Bone marrow (tissue), 2 donors: ENCODE measurements at regions not wholly inside any gene's neighbourhood (a gene's known extent, or its start where the extent isn't known, plus 50 kb on each side); places are given as distances from the start of the nearest gene placed in this dataset.
A peak's percentile ranks its signal among the peaks of the same experiment; 100 is the strongest.
"Not testable (repeated sequence)": the region's sequence is repeated elsewhere in the genome, so short reads cannot be mapped to it uniquely, and the experiment has no call there.

Experiments used
- DNase-seq, 2 donors: peaks; one replicate each; lab custom pipeline; 2025; lab: John Stamatoyannopoulos, UW

DNA sequence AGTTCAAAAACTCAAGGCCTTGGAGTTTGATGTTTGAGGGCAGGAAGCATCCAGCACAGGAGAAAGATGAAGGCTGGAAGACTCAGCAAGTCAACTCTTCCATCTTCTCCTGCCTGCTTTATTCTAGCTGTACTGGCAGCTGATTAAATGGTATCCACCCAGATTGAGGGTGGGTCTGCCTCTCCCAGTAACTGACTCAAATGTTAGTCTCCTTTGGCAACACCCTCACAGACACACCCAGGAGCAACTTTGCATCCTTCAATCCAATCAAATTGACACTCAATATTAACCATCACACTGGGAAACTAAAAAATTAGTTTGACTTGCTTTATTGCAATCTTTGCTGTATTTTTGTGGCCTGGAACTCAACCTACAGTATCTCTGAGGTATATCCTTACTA, 230.5 kb upstream of the TARS1 start:
- not testable (repeated sequence) for DNase-seq

GRCh38 chr5:33210978-33211377, 229.8 kb upstream of the TARS1 start:
- DNase-seq, result no peak

DNA sequence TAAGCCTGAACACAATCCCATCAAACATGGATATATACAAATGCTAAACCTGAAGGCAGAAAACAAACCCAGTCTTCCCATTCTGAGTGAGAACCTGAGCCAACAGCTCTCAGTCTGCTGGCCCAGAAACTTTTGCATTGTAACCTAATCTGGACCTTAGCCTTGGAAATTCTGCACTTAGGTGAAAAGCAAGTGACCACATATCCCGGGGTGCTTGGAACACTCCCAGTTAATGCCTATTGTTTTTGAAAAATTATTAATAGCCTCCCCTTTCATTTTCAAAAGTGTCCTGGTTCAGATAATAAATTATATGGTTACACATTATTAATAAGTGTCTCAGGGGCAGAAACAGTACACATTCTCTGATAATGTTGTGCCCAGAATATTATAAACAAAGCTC, 228.3 kb upstream of the TARS1 start:
- no peak for DNase-seq

GRCh38 chr5:33212900-33213299, 227.9 kb upstream of the TARS1 start:
- DNase-seq, result no peak

DNA sequence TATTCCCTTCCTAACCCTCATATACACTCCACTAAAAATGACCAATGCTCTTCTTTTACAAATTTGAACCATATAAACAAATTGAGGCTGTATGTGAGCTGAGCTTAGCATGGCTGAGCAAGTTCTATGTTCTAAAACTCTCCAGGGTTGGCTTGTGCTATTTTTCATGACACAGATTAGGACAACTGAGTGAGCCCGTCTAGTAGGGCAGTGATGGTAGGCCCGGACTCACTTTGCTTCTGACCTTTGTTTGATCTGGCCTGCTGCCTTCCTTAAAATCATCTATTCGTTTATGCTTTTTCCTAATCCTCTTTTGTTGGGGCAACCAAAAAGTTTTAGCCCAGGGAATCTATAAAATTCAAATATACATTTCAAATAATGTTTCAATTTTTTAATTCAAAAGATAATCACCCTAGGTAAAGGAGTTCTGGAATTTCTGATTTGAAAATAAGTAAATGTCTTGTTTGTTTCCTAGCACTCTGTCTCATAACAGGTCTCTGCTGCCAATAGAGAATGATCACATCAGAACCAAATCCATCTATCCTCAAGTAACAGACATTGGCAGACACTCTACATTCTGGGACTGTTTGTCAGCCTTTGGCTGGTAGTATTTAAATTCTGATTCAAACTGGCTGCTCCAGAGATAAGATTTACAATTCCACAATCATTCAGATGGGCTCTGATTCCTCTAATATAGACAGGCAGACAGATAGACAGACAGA, 217.0 kb upstream of the TARS1 start:
- DNase-seq, result no peak

- DNase-seq, result no peak
These were observed 216.3 kb upstream of the TARS1 start for GRCh38 chr5:33224285-33224961.

GRCh38 chr5:33227247-33227646, 213.5 kb upstream of the TARS1 start:
- no peak for DNase-seq

DNA sequence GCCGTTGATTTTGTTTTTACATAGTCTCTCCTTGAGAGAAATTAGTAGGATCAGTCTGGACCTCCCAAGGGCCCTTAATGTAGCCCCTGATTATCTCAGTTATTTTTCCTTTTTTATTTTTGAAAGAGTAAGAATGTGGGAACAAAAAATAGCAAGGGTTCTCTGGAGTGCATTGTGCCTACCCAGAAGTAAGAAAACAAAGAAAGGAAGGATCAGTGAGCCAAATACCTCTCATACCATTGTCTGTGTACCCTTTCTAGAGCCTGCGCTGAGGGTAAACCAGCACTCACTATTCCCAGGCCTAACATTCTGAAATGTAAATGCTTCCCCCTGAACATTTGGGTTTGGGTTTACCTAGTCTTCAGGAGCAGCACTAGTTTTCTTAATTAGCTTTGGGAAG, 213.0 kb upstream of the TARS1 start:
- no peak for DNase-seq

DNA sequence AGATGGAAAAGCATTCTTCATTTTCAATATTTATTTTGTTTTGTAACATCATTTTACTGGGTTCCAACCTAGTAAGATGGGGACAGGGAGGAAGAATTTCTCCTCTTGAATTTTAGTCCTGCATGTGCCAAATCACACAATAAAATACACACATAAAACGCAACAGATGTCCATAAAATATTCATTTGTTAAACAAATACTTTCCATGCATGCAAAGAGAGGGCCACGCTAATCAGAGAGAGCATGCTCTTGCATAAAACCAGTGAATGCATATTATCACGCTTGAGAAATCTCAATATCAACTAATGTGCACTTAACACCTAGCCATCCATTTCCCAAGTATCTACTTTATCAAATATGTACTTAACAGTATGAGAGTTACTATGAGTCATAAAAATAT, 212.6 kb upstream of the TARS1 start:
- DNase-seq, result no peak

DNA sequence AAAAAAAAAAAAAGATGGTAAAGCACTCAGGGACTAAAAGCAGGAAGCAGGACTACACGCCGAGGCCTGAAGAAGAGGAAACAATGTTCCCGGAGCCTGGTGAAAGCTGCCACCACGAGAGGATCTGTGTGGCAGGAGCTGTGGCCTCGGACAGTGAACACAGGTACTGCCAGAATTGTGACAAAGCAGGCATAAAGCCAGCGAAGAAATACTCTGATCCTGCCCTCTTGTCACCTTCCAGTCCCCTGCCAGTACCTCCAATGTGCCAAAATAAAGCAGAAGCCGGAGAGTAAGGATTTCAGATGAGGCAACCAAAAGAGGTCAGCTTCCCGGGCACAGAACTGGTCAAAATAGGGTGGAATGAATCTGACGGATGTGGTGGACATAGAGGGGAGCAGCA, 211.5 kb upstream of the TARS1 start:
- DNase-seq, result no peak

DNA sequence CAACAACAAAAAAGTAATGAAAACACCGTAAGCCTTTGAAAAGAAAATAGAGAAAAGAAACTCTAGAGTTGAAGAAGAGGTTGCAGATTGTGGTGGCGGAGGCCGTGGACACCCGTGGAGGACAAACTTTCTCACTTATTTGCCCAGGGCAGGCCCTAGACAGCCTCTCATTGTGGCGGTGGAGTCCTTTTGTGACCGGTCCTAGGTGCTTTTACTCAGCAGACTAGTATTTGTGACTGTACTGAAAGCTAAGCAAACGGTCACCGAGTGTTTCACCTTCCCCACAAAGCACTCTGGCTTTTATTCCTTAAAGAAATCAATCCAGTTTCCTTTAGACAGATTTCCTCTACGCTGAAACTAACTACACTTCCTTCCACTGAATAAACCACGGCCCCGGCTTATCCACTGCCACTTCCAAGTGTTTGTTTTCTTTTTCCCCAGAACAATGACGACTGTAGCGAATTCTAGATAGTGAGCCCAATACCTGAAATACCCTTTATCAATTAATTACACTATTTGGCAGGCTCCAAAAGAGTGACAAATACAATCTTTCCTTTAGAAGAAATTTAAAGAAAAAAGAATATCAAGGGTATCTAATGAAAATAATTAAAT, 210.2 kb upstream of the TARS1 start:
- DNase-seq, result no peak

- DNase-seq, result no peak
These were observed 209.5 kb upstream of the TARS1 start for GRCh38 chr5:33231214-33231710.

- no peak for DNase-seq
These were observed 208.8 kb upstream of the TARS1 start for GRCh38 chr5:33231935-33232334.

- no peak for DNase-seq
These were observed 207.8 kb upstream of the TARS1 start for GRCh38 chr5:33232731-33233505.

- DNase-seq, result no peak
These were observed 205.5 kb upstream of the TARS1 start for GRCh38 chr5:33235304-33235703.

GRCh38 chr5:33235824-33236223, 204.9 kb upstream of the TARS1 start:
- DNase-seq, result no peak

- no peak for DNase-seq
These were observed 203.3 kb upstream of the TARS1 start for GRCh38 chr5:33237471-33237870.

GRCh38 chr5:33238826-33239695, 201.7 kb upstream of the TARS1 start:
- DNase-seq, result peak in 1 of 2 donors; percentile 22

- no peak for DNase-seq
These were observed 200.2 kb upstream of the TARS1 start for GRCh38 chr5:33240558-33240957.

DNA sequence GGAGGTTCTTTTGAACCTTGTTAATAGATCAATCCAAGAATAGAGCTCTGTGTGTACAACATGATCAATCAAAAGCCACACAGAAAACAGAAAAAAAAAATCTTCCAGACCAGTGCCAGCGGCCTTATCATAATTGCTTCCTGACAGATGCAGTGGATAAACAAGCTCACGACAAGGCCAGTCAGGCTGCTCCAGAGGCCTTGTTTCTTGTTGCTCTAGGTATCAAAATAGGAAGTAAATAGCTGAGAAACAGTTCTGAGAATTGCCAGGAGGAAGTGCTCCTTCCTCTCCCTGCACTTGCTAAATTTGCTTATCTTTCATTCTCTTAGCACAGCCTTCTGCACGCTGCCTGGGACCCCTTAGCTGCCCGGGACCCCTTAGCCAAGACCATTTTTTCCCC, 199.0 kb upstream of the TARS1 start:
- DNase-seq, result peak in 1 of 2 donors; percentile 76

DNA sequence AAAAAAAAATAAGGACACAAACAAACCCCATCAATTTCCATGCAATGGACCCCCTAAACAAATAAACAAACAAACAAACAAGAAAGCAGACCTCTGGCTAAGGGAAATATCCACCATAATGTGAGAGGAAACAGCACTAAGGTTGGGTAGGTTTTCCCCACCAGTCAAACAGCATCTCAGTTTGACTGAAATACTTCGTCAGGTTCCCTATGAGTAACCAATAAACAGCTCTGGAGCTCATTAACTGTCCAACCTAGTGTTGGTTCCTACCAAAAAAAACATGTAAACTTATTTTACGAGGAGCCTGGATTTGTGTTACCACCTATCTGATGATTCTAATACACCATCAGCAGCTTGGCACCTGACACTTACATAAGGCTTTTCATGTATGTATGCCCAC, 198.5 kb upstream of the TARS1 start:
- no peak for DNase-seq
